ENCODE measurements at regions not wholly inside any gene's neighbourhood (a gene's known extent, or its start where the extent isn't known, plus 50 kb on each side); places are given as distances from the start of the nearest gene placed in this dataset.

- no peak overlapping the region for H3K4me2 ChIP-seq (ENCODE audit: low read length)
- intact Hi-C loops (cut with micrococcal nuclease; ENCODE audit: unreplicated experiment), result no loop called here
- BruUV-seq (replicated peaks), result no TSS peak
- H3K27ac ChIP-seq (ENCODE audit: low read depth, low read length, poor library complexity, severe bottlenecking), result no peak overlapping the region
- H3K9me2 ChIP-seq (ENCODE audit: insufficient read depth, low read length), result no peaks in the 10 kb centered on the region
- no peaks in the 10 kb centered on the region for H3K79me2 ChIP-seq (ENCODE audit: insufficient read depth, low read depth, low read length)
- DNase-seq (ENCODE audit: low spot score), result no peak
- ChIA-PET POLR2A (interaction anchor here (0.5 to 0.7 kb wide), 2 partner anchors 26 to 266 kb away, joined by 3 read pairs; no protein-coding TSS in a partner anchor), CTCF (ENCODE audit: unreplicated experiment) (no interaction called here)
- no peak overlapping the region for H3K4me3 ChIP-seq (ENCODE audit: low read depth, low read length, poor library complexity, severe bottlenecking)
- no peak overlapping the region for H2AFZ ChIP-seq (ENCODE audit: low read length)
- H3K9me3 ChIP-seq (ENCODE audit: low read length), result no peaks in the 10 kb centered on the region
- H4K20me1 ChIP-seq (ENCODE audit: insufficient read depth, low read length), result no peaks in the 10 kb centered on the region
- TF ChIP-seq EZH2phosphoT487 (IDR thresholded peaks at IDR 0.05; ENCODE audit: borderline replicate concordance, low read depth, low read length) (no peak), CTCF (conservative IDR thresholded peaks at IDR 0.05; ENCODE audit: low read length) (no peak)
- no peaks in the 10 kb centered on the region for H3K36me3 ChIP-seq (ENCODE audit: insufficient read depth, low read length)
- no peaks in the 10 kb centered on the region for H3K4me1 ChIP-seq (ENCODE audit: insufficient read depth, low read length, poor library complexity, severe bottlenecking)
These were observed 317.6 kb downstream of the SPATA17 start for GRCh38 chr1:217948741-217949140.

GRCh38 chr1:217953330-217953729 lies 322.2 kb downstream of the SPATA17 start:
- H3K27ac ChIP-seq (ENCODE audit: low read depth, low read length, poor library complexity, severe bottlenecking), result no peak overlapping the region
- H3K79me2 ChIP-seq (ENCODE audit: insufficient read depth, low read depth, low read length), result no peaks in the 10 kb centered on the region
- no peaks in the 10 kb centered on the region for H3K4me1 ChIP-seq (ENCODE audit: insufficient read depth, low read length, poor library complexity, severe bottlenecking)
- intact Hi-C loops (cut with micrococcal nuclease; ENCODE audit: unreplicated experiment), result no loop called here
- TF ChIP-seq CTCF (conservative IDR thresholded peaks at IDR 0.05; ENCODE audit: low read length) (no peak), EZH2phosphoT487 (IDR thresholded peaks at IDR 0.05; ENCODE audit: borderline replicate concordance, low read depth, low read length) (no peak)
- no peak overlapping the region for H3K4me3 ChIP-seq (ENCODE audit: low read depth, low read length, poor library complexity, severe bottlenecking)
- BruUV-seq (replicated peaks), result no TSS peak
- CTCF ChIA-PET (ENCODE audit: unreplicated experiment), result no interaction called here
- H3K9me3 ChIP-seq (ENCODE audit: low read length), result no peaks in the 10 kb centered on the region
- H3K36me3 ChIP-seq (ENCODE audit: insufficient read depth, low read length), result no peaks in the 10 kb centered on the region
- H3K9me2 ChIP-seq (ENCODE audit: insufficient read depth, low read length), result no peaks in the 10 kb centered on the region
- POLR2A ChIA-PET, result interaction anchor here (0.6 kb wide), 1 partner anchor 9 kb away, joined by 3 read pairs; no protein-coding TSS in a partner anchor
- no peak overlapping the region for H3K4me2 ChIP-seq (ENCODE audit: low read length)
- H4K20me1 ChIP-seq (ENCODE audit: insufficient read depth, low read length), result no peaks in the 10 kb centered on the region
- DNase-seq (ENCODE audit: low spot score), result no peak
- no peak overlapping the region for H2AFZ ChIP-seq (ENCODE audit: low read length)

GRCh38 chr1:217953922-217954321 lies 322.8 kb downstream of the SPATA17 start:
- H3K79me2 ChIP-seq (ENCODE audit: insufficient read depth, low read depth, low read length), result no peaks in the 10 kb centered on the region
- no peak overlapping the region for H3K27ac ChIP-seq (ENCODE audit: low read depth, low read length, poor library complexity, severe bottlenecking)
- H3K9me2 ChIP-seq (ENCODE audit: insufficient read depth, low read length), result no peaks in the 10 kb centered on the region
- no peaks in the 10 kb centered on the region for H3K9me3 ChIP-seq (ENCODE audit: low read length)
- H3K4me1 ChIP-seq (ENCODE audit: insufficient read depth, low read length, poor library complexity, severe bottlenecking), result no peaks in the 10 kb centered on the region
- no TSS peak for BruUV-seq (replicated peaks)
- H3K4me2 ChIP-seq (ENCODE audit: low read length), result no peak overlapping the region
- ChIA-PET POLR2A (no interaction called here), CTCF (ENCODE audit: unreplicated experiment) (no interaction called here)
- no peak overlapping the region for H2AFZ ChIP-seq (ENCODE audit: low read length)
- TF ChIP-seq CTCF (conservative IDR thresholded peaks at IDR 0.05; ENCODE audit: low read length) (no peak), EZH2phosphoT487 (IDR thresholded peaks at IDR 0.05; ENCODE audit: borderline replicate concordance, low read depth, low read length) (no peak)
- no peaks in the 10 kb centered on the region for H4K20me1 ChIP-seq (ENCODE audit: insufficient read depth, low read length)
- intact Hi-C loops (cut with micrococcal nuclease; ENCODE audit: unreplicated experiment), result no loop called here
- DNase-seq (ENCODE audit: low spot score), result no peak
- no peaks in the 10 kb centered on the region for H3K36me3 ChIP-seq (ENCODE audit: insufficient read depth, low read length)
- no peak overlapping the region for H3K4me3 ChIP-seq (ENCODE audit: low read depth, low read length, poor library complexity, severe bottlenecking)
